SU-DHL-6 (cell line): ENCODE measurements at regions not wholly inside any gene's neighbourhood (a gene's known extent, or its start where the extent isn't known, plus 50 kb on each side); places are given as distances from the start of the nearest gene placed in this dataset.
"Not testable (repeated sequence)": the region's sequence is repeated elsewhere in the genome, so short reads cannot be mapped to it uniquely, and the experiment has no call there.

Experiments
- CTCF ChIP-seq: fragments of 200-600 bp; sonication (generic); IDR thresholded peaks from one replicate; pipeline ENCODE4 v1.5.1; 2017; ENCODE audit warnings: antibody characterized with exemption, mild to moderate bottlenecking, low read length, moderate library complexity; ENCODE audit not compliant: insufficient read depth, poor library complexity, severe bottlenecking
- EZH2phosphoT487 ChIP-seq: fragments of 200-600 bp; sonication (generic), shearing (Covaris generic); conservative IDR thresholded peaks from 2 replicates; pipeline ENCODE4 v1.6.1; 2018; ENCODE audit warnings: mild to moderate bottlenecking, antibody characterized with exemption, low read length, moderate library complexity, mixed read lengths

- TF ChIP-seq CTCF, EZH2phosphoT487: not testable (repeated sequence)
Observed at GRCh38 chr12:114800566-114800965, 116.6 kb upstream of the TBX3 start.
